ENCODE measurements at regions not wholly inside any gene's neighbourhood (a gene's known extent, or its start where the extent isn't known, plus 50 kb on each side); places are given as distances from the start of the nearest gene placed in this dataset.

GRCh38 chr9:106443520-106443919, 419.4 kb upstream of the ZNF462 start:
- WGBS = 88% methylated on average over 1 of the region's 1 CpG
- H3K27me3 ChIP-seq (ENCODE audit: control insufficient read depth in 4 of 4, insufficient read depth in 4 of 4, low read length in 3 of 4) = no peaks in the 10 kb centered on the region
- no peaks in the 10 kb centered on the region for H3K36me3 ChIP-seq (ENCODE audit: control insufficient read depth in 4 of 4, insufficient read depth in 3 of 4, low read depth in 1 of 4, low read length in 3 of 4)
- H3K9ac ChIP-seq (ENCODE audit: low read depth in 1 of 2, low read length in 2 of 2) = no peak overlapping the region
- H3K27ac ChIP-seq (ENCODE audit: low read depth in 1 of 2, low read length in 2 of 2) = no peak overlapping the region
- no peak for DNase-seq (ENCODE audit: low spot score)
- peaks cover 0 to 3% (median 0%) of the 10 kb centered on the region in 4 donors for H3K9me3 ChIP-seq (ENCODE audit: control insufficient read depth in 4 of 4, low read length in 3 of 4)
- H3K4me1 ChIP-seq (ENCODE audit: control insufficient read depth in 4 of 4, insufficient read depth in 4 of 4, low read length in 3 of 4) = peaks cover 0 to 2% (median 0%) of the 10 kb centered on the region in 4 donors
- TF ChIP-seq EGR1 (IDR thresholded peaks at IDR 0.05; ENCODE audit: low read depth in 2 of 2) (no peak), FOXA2 (IDR thresholded peaks at IDR 0.05) (no peak), ATF3 (IDR thresholded peaks at IDR 0.05) (no peak), MAX (IDR thresholded peaks at IDR 0.05) (no peak), SP1 (IDR thresholded peaks at IDR 0.05) (no peak), JUND (IDR thresholded peaks at IDR 0.05) (no peak), REST (IDR thresholded peaks at IDR 0.05) (no peak), CTCF (IDR thresholded peaks at IDR 0.05; ENCODE audit: low read depth, low read length, missing input control) (no peak), RXRA (IDR thresholded peaks at IDR 0.05) (no peak), NR2F2 (IDR thresholded peaks at IDR 0.05) (no peak), HNF4A (conservative IDR thresholded peaks at IDR 0.05) (no peak), YY1 (IDR thresholded peaks at IDR 0.05) (no peak), ZBTB33 (IDR thresholded peaks at IDR 0.05) (no peak), GABPA (IDR thresholded peaks at IDR 0.05 in 1 of 2, conservative IDR thresholded peaks at IDR 0.05 in 1 of 2) (no peak), TAF1 (conservative IDR thresholded peaks at IDR 0.05) (no peak), FOXA1 (IDR thresholded peaks at IDR 0.05) (no peak), HNF4G (IDR thresholded peaks at IDR 0.05) (no peak), RAD21 (IDR thresholded peaks at IDR 0.05) (no peak)
- no peak overlapping the region for H3K4me3 ChIP-seq (ENCODE audit: low read depth in 1 of 3, low read length in 3 of 3)

Measured in liver (tissue), 8 donors.